Endothelial cell of umbilical vein (primary cell): ENCODE measurements at regions not wholly inside any gene's neighbourhood (a gene's known extent, or its start where the extent isn't known, plus 50 kb on each side); places are given as distances from the start of the nearest gene placed in this dataset.

Experiments used
- BruUV-seq: library from RNA; stranded (reverse); fragments of 400-500 nt; replicated peaks from 2 replicates; lab custom pipeline; 2021; lab: Mats Ljungman, UMichigan
- CTCF ChIA-PET: fragments of 300-600, 350-600 bp; sonication (Branson Sonifier 250); formaldehyde crosslinking; loops from one replicate; lab custom pipeline; 2021; ENCODE audit warnings: antibody characterized with exemption, inconsistent platforms; lab: Charles Lee
- POLR2A ChIA-PET: fragments of 300-600, 350-600 bp; sonication (Branson Sonifier 250); formaldehyde crosslinking; loops from one replicate; lab custom pipeline; 2021; ENCODE audit warnings: antibody characterized with exemption, inconsistent platforms; lab: Charles Lee
- DNase-seq: peaks from one replicate; pipeline ENCODE4 v3.0.0-alpha.2; 2011; ENCODE audit warnings: low read depth, low spot score
- FAIRE-seq: peaks from 2 replicates; lab custom pipeline; 2011; peaks lifted over from hg19 to GRCh38; lab: Jason Lieb, UNC
- H2AFZ ChIP-seq: 2 replicates; pipeline ENCODE4 v1.6.0; 2012; ENCODE audit warnings: low read depth, low read length, control low read depth, inconsistent platforms
- H3K27ac ChIP-seq: 2 replicates; pipeline ENCODE4 v1.5.1; 2011; ENCODE audit warnings: low read depth, mild to moderate bottlenecking, control low read depth, low read length, moderate library complexity; ENCODE audit not compliant: insufficient read depth
- H3K27me3 ChIP-seq, 2 experiments: 2 replicates each; pipeline versions ENCODE4 v1.6.0 to v1.6.1; 2011; ENCODE audit warnings: low read length in 2 of 2, mixed read lengths in 1 of 2; ENCODE audit not compliant: control insufficient read depth in 2 of 2, insufficient read depth in 2 of 2
- H3K36me3 ChIP-seq, 2 experiments: 2 replicates in 1 of 2; 3 replicates in 1 of 2; pipeline ENCODE4 v1.5.1; 2011; ENCODE audit warnings: low read length in 2 of 2, mild to moderate bottlenecking in 1 of 2, moderate library complexity in 1 of 2; ENCODE audit not compliant: control insufficient read depth in 2 of 2, insufficient read depth in 2 of 2; ENCODE audit errors: extremely low read depth in 1 of 2
- H3K4me1 ChIP-seq: 3 replicates; pipeline ENCODE4 v1.5.1; 2011; ENCODE audit warnings: mild to moderate bottlenecking, low read length; ENCODE audit not compliant: control insufficient read depth, insufficient read depth; ENCODE audit errors: extremely low read depth
- H3K4me2 ChIP-seq: 2 replicates; pipeline ENCODE4 v1.6.1; 2011; ENCODE audit warnings: low read length, control low read depth, mixed read lengths; ENCODE audit not compliant: insufficient read depth
- H3K4me3 ChIP-seq, 3 experiments: fragments of 200-600 bp in 1 of 3; sonication (generic), shearing (Covaris generic) in 1 of 3; replicated peaks in 1 of 3; 2 replicates each; pipeline ENCODE4 v1.5.1; 2011 to 2016; ENCODE audit warnings: control low read depth in 3 of 3, low read length in 3 of 3, mild to moderate bottlenecking in 2 of 3, inconsistent platforms in 1 of 3, low read depth in 1 of 3, moderate library complexity in 1 of 3; ENCODE audit not compliant: insufficient read depth in 1 of 3
- H3K79me2 ChIP-seq: 2 replicates; pipeline ENCODE4 v1.6.0; 2012; ENCODE audit warnings: low read length, inconsistent platforms; ENCODE audit not compliant: control insufficient read depth, insufficient read depth
- H3K9ac ChIP-seq: replicated peaks from 2 replicates; pipeline ENCODE3; 2011; ENCODE audit warnings: low read length, control low read depth; ENCODE audit not compliant: insufficient read depth; ENCODE audit errors: extremely low read depth
- H3K9me1 ChIP-seq: replicated peaks from 3 replicates; pipeline ENCODE4 v1.6.0; 2011; ENCODE audit warnings: mild to moderate bottlenecking, low read length; ENCODE audit not compliant: control insufficient read depth, insufficient read depth; ENCODE audit errors: extremely low read depth
- H3K9me3 ChIP-seq: replicated peaks from 2 replicates; pipeline ENCODE4 v1.5.1; 2012; ENCODE audit warnings: low read length, inconsistent platforms; ENCODE audit not compliant: control insufficient read depth, insufficient read depth
- H4K20me1 ChIP-seq: replicated peaks from 2 replicates; pipeline ENCODE3; 2011; ENCODE audit warnings: mild to moderate bottlenecking, low read length; ENCODE audit not compliant: control insufficient read depth, insufficient read depth; ENCODE audit errors: extremely low read depth
- EZH2 ChIP-seq: IDR thresholded peaks from 2 replicates; pipeline ENCODE4 v1.6.1; 2012; ENCODE audit warnings: borderline replicate concordance, low read depth, mild to moderate bottlenecking, moderate library complexity, low read length, inconsistent platforms; ENCODE audit not compliant: severe bottlenecking
- FOS ChIP-seq: IDR thresholded peaks from 2 replicates; pipeline ENCODE4 v1.6.1; 2011; ENCODE audit warnings: mild to moderate bottlenecking, low read length, moderate library complexity, borderline replicate concordance; ENCODE audit not compliant: insufficient read depth
- GATA2 ChIP-seq: IDR thresholded peaks from 2 replicates; pipeline ENCODE4 v1.7.0; 2011; ENCODE audit warnings: low read depth, mild to moderate bottlenecking, moderate library complexity, mixed read lengths, low read length; ENCODE audit not compliant: insufficient read length, insufficient read depth
- JUN ChIP-seq: IDR thresholded peaks from 2 replicates; pipeline ENCODE4 v1.6.1; 2011; ENCODE audit warnings: borderline replicate concordance, low read depth; ENCODE audit not compliant: insufficient read length, insufficient read depth
- MAX ChIP-seq: IDR thresholded peaks from 2 replicates; pipeline ENCODE4 v1.6.1; 2011; ENCODE audit not compliant: insufficient read depth, insufficient read length
- MYC ChIP-seq: IDR thresholded peaks from one replicate; pipeline ENCODE4 v1.6.1; 2011; ENCODE audit warnings: mild to moderate bottlenecking, low read depth, low read length
- POLR2A ChIP-seq: IDR thresholded peaks from 2 replicates; pipeline ENCODE4 v1.6.1; 2012; ENCODE audit warnings: low read depth, mild to moderate bottlenecking, control low read depth, low read length
- POLR2AphosphoS5 ChIP-seq: IDR thresholded peaks from 2 replicates; pipeline ENCODE4 v1.6.1; 2012; ENCODE audit warnings: low read depth, mild to moderate bottlenecking, control low read depth, low read length, moderate library complexity; ENCODE audit not compliant: insufficient read depth
- dilution Hi-C: fragments of 300-500 bp; cut with MboI; formaldehyde crosslinking; loops from one replicate; pipeline ENCODE4 v1.15.0; 2019; ENCODE audit warnings: low sequenced_read_pairs; ENCODE audit not compliant: extremely low pct_ligation_motif_present
- intact Hi-C: fragments of 100-400 bp; cut with micrococcal nuclease; formaldehyde crosslinking; loops from one replicate; pipeline ENCODE4 v1.10.0; 2022
- TF ChIP-seq, protein P1 (sequence below), 2 donors: IDR thresholded peaks; 1 replicate in 1 of 2; 2 replicates in 1 of 2; pipeline ENCODE4 v1.5.1; 2011; ENCODE audit warnings: low read length in 2 of 2, mild to moderate bottlenecking in 2 of 2, moderate library complexity in 2 of 2, control low read depth in 1 of 2, inconsistent platforms in 1 of 2, low read depth in 1 of 2; ENCODE audit not compliant: insufficient read depth in 1 of 2; ENCODE audit errors: extremely low read depth in 1 of 2

- no peaks in the 10 kb centered on the region for H3K27me3 ChIP-seq
- POLR2A ChIA-PET, result no interaction called here
Measured at GRCh38 chr11:87634331-87634730, 540.9 kb downstream of the RAB38 start.

More at GRCh38 chr11:87634331-87634730, 540.9 kb downstream of the RAB38 start:
- H3K36me3 ChIP-seq, result no peaks in the 10 kb centered on the region
- no TSS peak for BruUV-seq
- no peak for TF ChIP-seq FOS
- no peak for TF ChIP-seq MYC
- TF ChIP-seq GATA2, result no peak
- TF ChIP-seq POLR2AphosphoS5, result no peak
- TF ChIP-seq EZH2, result no peak
- no peak for TF ChIP-seq JUN
- no peak for TF ChIP-seq POLR2A
- TF ChIP-seq MAX, result no peak
- TF ChIP-seq, protein P1, sequence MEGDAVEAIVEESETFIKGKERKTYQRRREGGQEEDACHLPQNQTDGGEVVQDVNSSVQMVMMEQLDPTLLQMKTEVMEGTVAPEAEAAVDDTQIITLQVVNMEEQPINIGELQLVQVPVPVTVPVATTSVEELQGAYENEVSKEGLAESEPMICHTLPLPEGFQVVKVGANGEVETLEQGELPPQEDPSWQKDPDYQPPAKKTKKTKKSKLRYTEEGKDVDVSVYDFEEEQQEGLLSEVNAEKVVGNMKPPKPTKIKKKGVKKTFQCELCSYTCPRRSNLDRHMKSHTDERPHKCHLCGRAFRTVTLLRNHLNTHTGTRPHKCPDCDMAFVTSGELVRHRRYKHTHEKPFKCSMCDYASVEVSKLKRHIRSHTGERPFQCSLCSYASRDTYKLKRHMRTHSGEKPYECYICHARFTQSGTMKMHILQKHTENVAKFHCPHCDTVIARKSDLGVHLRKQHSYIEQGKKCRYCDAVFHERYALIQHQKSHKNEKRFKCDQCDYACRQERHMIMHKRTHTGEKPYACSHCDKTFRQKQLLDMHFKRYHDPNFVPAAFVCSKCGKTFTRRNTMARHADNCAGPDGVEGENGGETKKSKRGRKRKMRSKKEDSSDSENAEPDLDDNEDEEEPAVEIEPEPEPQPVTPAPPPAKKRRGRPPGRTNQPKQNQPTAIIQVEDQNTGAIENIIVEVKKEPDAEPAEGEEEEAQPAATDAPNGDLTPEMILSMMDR (IDR thresholded peaks at IDR 0.05; ENCODE audit: extremely low read depth in 1 of 2, insufficient read depth in 1 of 2, low read depth in 1 of 2, low read length in 2 of 2), result no peak
- H3K4me3 ChIP-seq, result no peak overlapping the region
- H3K9ac ChIP-seq, result no peak overlapping the region
- intact Hi-C loops, result no loop called here
- H3K79me2 ChIP-seq, result no peaks in the 10 kb centered on the region
- H3K27ac ChIP-seq, result no peak overlapping the region
- dilution Hi-C loops, result no loop called here
- no peak overlapping the region for H2AFZ ChIP-seq
- no peak overlapping the region for H3K4me2 ChIP-seq
- no peaks in the 10 kb centered on the region for H3K9me3 ChIP-seq
- CTCF ChIA-PET, result no interaction called here
- no peaks in the 10 kb centered on the region for H4K20me1 ChIP-seq
- no peaks in the 10 kb centered on the region for H3K4me1 ChIP-seq
- DNase-seq, result no peak
- no peaks in the 10 kb centered on the region for H3K9me1 ChIP-seq
- FAIRE-seq, result no peak
